Coronary artery (tissue), 2 donors: ENCODE measurements at regions not wholly inside any gene's neighbourhood (a gene's known extent, or its start where the extent isn't known, plus 50 kb on each side); places are given as distances from the start of the nearest gene placed in this dataset.

Source experiments
- DNase-seq: peaks from one replicate; pipeline ENCODE4 v3.0.0-alpha.2; 2017; ENCODE audit warnings: low spot score
- H3K27ac ChIP-seq, 2 donors: fragments of 200-600 bp; sonication (generic); one replicate each; pipeline ENCODE4 v1.5.1; 2016 to 2019
- H3K4me3 ChIP-seq: fragments of 200-600 bp; sonication (generic); 2 replicates; pipeline ENCODE4 v1.5.1; 2016; ENCODE audit warnings: mild to moderate bottlenecking, moderate library complexity
- TF ChIP-seq, protein P1 (sequence below): fragments of 200-600 bp; sonication (generic); IDR thresholded peaks from one replicate; pipeline ENCODE4 v1.5.1; 2019; ENCODE audit warnings: antibody characterized with exemption

DNA sequence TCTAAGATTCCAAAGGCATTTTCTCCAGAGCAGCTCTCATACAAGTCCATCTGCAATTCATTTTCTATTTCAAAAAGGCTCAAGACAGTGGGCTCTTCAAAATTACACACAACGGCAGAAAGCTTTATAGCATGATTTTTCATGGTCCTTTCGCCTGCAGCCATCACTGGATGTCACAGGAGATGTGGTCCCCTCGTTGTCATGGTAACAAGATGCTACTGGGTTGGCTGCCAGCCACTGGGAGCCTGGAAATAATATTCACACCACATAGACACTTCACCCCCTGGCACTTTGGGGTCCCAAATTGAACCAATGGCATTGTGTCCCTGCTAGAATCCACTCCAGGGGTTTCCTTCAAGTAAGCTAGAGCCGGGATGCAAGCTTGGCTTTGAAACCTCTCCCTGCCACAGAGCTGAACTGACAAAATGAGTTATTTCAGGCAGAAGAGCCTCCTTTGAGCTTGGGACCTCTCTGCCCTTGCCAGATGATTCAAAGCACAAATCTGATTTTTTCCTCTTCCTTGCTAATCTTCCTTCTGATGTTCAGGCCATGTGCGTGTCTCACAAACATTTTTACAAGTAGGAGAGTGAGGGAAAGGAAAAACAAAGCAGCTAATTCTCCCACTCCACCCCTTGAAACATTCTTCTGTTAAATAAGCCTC is 512.6 kb upstream of the ADAMTS9 start:
- TF ChIP-seq, protein P1, sequence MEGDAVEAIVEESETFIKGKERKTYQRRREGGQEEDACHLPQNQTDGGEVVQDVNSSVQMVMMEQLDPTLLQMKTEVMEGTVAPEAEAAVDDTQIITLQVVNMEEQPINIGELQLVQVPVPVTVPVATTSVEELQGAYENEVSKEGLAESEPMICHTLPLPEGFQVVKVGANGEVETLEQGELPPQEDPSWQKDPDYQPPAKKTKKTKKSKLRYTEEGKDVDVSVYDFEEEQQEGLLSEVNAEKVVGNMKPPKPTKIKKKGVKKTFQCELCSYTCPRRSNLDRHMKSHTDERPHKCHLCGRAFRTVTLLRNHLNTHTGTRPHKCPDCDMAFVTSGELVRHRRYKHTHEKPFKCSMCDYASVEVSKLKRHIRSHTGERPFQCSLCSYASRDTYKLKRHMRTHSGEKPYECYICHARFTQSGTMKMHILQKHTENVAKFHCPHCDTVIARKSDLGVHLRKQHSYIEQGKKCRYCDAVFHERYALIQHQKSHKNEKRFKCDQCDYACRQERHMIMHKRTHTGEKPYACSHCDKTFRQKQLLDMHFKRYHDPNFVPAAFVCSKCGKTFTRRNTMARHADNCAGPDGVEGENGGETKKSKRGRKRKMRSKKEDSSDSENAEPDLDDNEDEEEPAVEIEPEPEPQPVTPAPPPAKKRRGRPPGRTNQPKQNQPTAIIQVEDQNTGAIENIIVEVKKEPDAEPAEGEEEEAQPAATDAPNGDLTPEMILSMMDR = no peak
- no peak overlapping the region for H3K4me3 ChIP-seq
- no peak for DNase-seq
- H3K27ac ChIP-seq = no peak overlapping the region

- Histone ChIP-seq H3K27ac (no peak overlapping the region), H3K4me3 (no peak overlapping the region)
- TF ChIP-seq, protein P1 = no peak
- DNase-seq = no peak
Observed at GRCh38 chr3:65196663-65197062, 508.9 kb upstream of the ADAMTS9 start.

DNA sequence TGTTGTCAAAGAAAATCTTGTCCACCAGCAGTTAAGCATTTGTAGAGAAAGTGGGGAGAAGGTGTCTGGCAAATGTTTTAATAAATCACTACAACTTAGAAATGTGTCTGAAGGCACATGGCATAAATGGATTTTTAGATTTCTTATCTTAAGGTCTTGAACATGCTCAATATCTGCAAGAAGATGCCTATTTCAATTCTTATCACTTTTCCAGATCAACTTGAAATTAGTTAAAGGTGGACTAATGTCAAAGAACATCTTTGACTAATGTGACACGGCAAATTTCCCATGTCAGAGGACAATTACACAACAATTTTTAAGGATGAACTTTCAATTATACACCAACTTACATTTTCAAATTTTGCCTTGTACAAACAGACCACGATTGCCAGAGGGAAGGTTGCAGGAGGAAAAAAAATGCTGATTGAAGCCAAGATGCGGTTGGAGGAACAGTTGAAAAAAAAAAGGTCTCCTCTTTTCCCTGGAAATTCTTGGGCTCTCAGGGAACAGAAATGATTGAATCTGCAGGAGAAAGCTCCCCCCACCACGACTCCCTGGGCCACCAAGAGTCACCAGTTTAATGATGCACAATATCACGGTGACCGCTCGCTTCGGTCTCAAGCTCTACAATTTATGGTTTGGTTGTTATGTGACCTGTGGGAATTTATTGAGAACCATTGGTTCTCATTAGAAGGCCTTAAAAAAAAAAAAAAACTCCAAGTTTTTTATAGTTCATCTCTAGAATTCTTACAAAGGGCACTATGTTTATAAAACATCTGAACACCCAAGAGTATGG is 507.6 kb upstream of the ADAMTS9 start:
- TF ChIP-seq, protein P1 = no peak

GRCh38 chr3:65194744-65195143 is 506.9 kb upstream of the ADAMTS9 start:
- Histone ChIP-seq H3K4me3 (no peak overlapping the region), H3K27ac (no peak overlapping the region)
- TF ChIP-seq, protein P1 = no peak
- DNase-seq = no peak

More for the DNA sequence above, 507.6 kb upstream of the ADAMTS9 start:
- Histone ChIP-seq H3K4me3 (no peak overlapping the region), H3K27ac (no peak overlapping the region)
- no peak for DNase-seq

DNA sequence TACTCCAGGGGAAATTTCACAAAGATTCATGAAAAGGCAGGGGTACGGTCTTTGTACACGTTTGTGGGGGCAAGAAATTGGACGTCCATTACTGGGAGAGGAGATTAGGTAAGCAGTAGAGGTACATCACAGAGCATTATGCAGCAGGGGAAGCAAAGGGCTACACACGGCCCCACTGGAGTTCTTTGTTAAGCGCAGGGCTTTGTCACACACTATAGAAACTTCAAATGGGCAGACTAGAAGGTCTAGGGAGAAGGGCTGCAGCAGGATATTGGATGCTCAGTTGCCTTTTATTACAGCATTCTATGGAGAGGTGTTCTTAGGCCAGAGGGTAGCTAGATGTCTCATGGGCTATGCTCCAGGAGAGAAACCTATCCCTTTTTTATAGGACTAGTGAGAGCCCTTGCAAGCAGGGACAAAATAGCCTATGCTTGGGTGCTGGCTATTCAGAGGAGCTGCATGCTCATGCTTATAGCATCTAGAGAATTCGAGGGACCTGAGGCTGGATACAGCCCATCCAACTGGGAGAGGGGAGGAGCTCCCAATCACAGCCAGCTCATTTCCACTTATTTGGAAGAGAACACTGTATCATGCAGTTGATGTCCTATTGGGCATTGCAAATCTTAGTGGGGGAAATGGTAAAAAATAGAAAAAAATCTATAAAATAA is 506.4 kb upstream of the ADAMTS9 start:
- DNase-seq = no peak
- no peak overlapping the region for H3K4me3 ChIP-seq
- no peak overlapping the region for H3K27ac ChIP-seq
- TF ChIP-seq, protein P1 = no peak

DNA sequence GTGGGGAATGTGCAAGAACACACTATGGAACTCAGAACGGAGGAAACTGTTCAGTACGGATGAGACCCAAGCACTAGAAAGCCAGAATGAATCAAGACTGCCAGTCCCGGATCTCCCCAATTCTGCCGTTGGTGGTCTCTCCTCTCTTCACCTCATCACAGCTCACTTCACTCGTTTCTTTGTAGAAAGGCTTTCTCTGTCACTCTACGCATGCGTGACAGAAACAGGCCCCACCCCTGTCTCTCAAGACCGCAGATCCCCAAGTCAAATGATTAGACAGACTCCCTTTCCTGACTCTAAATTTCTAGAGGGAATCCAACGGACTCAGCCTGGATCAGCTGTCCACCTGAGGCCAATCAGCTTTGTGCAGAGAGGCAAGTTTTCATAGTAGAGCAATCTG is 505.7 kb upstream of the ADAMTS9 start:
- H3K4me3 ChIP-seq = no peak overlapping the region
- no peak overlapping the region for H3K27ac ChIP-seq
- no peak for DNase-seq
- TF ChIP-seq, protein P1 = no peak
